GM23248 (cell line): ENCODE measurements at regions not wholly inside any gene's neighbourhood (a gene's known extent, or its start where the extent isn't known, plus 50 kb on each side); places are given as distances from the start of the nearest gene placed in this dataset.

Experiments used
- DNase-seq: peaks from one replicate; pipeline ENCODE4 v3.0.0-alpha.2; 2015
- H2AFZ ChIP-seq: fragments of 200-600 bp; sonication (generic); 2 replicates; pipeline ENCODE4 v1.6.1; 2016; ENCODE audit warnings: antibody characterized with exemption
- H3F3A ChIP-seq: fragments of 200-600 bp; sonication (generic); 2 replicates; pipeline ENCODE4 v1.6.1; 2016; ENCODE audit warnings: mild to moderate bottlenecking, antibody characterized with exemption, mixed run types; ENCODE audit not compliant: insufficient read depth
- H3K27ac ChIP-seq: fragments of 200-600 bp; sonication (generic); 2 replicates; pipeline ENCODE4 v1.5.1; 2016; ENCODE audit warnings: mild to moderate bottlenecking
- H3K27me3 ChIP-seq: fragments of 200-600 bp; sonication (generic); replicated peaks from 2 replicates; pipeline ENCODE4 v1.6.1; 2016; ENCODE audit warnings: mild to moderate bottlenecking; ENCODE audit not compliant: insufficient read depth
- H3K36me3 ChIP-seq: fragments of 200-600 bp; sonication (generic); 2 replicates; pipeline ENCODE4 v1.6.1; 2016; ENCODE audit warnings: low read depth, mild to moderate bottlenecking
- H3K4me1 ChIP-seq: fragments of 200-600 bp; sonication (generic); 2 replicates; pipeline ENCODE4 v1.6.1; 2016; ENCODE audit warnings: mild to moderate bottlenecking; ENCODE audit not compliant: insufficient read depth
- H3K4me2 ChIP-seq: fragments of 200-600 bp; sonication (generic); one replicate; pipeline ENCODE4 v1.6.1; 2016; ENCODE audit warnings: mild to moderate bottlenecking; ENCODE audit not compliant: unreplicated experiment
- H3K4me3 ChIP-seq: fragments of 200-600 bp; sonication (generic); 2 replicates; pipeline ENCODE4 v1.5.1; 2016; ENCODE audit warnings: mild to moderate bottlenecking
- H3K79me2 ChIP-seq: fragments of 200-600 bp; sonication (generic); 2 replicates; pipeline ENCODE4 v1.6.1; 2016; ENCODE audit warnings: mild to moderate bottlenecking; ENCODE audit not compliant: insufficient read depth
- H3K9ac ChIP-seq: fragments of 200-600 bp; sonication (generic); 2 replicates; pipeline ENCODE4 v1.6.1; 2016; ENCODE audit warnings: mild to moderate bottlenecking
- H3K9me2 ChIP-seq: fragments of 200-600 bp; sonication (generic); 2 replicates; pipeline ENCODE4 v1.6.1; 2016; ENCODE audit warnings: mixed run types, mild to moderate bottlenecking, moderate library complexity; ENCODE audit not compliant: insufficient read depth
- H3K9me3 ChIP-seq: fragments of 200-600 bp; sonication (generic); one replicate; pipeline ENCODE4 v1.6.1; 2017; ENCODE audit warnings: low read depth
- H4K20me1 ChIP-seq: fragments of 200-600 bp; sonication (generic); 2 replicates; pipeline ENCODE4 v1.6.0; 2016; ENCODE audit not compliant: insufficient read depth
- EZH2 ChIP-seq: fragments of 200-600 bp; sonication (generic); IDR thresholded peaks from 2 replicates; pipeline ENCODE4 v1.6.1; 2018; ENCODE audit warnings: antibody characterized with exemption, mild to moderate bottlenecking; ENCODE audit not compliant: insufficient read depth, poor library complexity, severe bottlenecking
- EZH2phosphoT487 ChIP-seq: fragments of 200-600 bp; sonication (generic); IDR thresholded peaks from 2 replicates; pipeline ENCODE4 v1.6.1; 2018; ENCODE audit warnings: antibody characterized with exemption, moderate library complexity, mild to moderate bottlenecking, low read depth; ENCODE audit not compliant: insufficient read depth
- WGBS, 2 experiments: methylation state at CpG; one replicate each; pipeline ENCODE4 v1.1.6; 2015 to 2017; ENCODE audit warnings: low lambda C conversion rate in 2 of 2, low coverage in 1 of 2; ENCODE audit errors: missing lambda C conversion rate in 2 of 2; 5-methylcytosine and 5-hydroxymethylcytosine counted together
- in situ Hi-C: fragments of 300-500 bp; cut with MboI; formaldehyde crosslinking; loops from 2 replicates; pipeline ENCODE4 v1.15.0; 2020

GRCh38 chr2:67243919-67244318, 153.2 kb upstream of the ETAA1 start:
- Histone ChIP-seq H3K4me1 (no peaks in the 10 kb centered on the region), H3K27me3 (no peaks in the 10 kb centered on the region), H2AFZ (no peak overlapping the region), H3K27ac (no peak overlapping the region), H3K4me3 (no peak overlapping the region), H3F3A (no peaks in the 10 kb centered on the region), H3K79me2 (no peaks in the 10 kb centered on the region), H3K9me3 (no peaks in the 10 kb centered on the region), H3K4me2 (no peak overlapping the region), H3K9me2 (no peaks in the 10 kb centered on the region), H4K20me1 (no peaks in the 10 kb centered on the region), H3K9ac (no peak overlapping the region), H3K36me3 (no peaks in the 10 kb centered on the region)
- no peak for TF ChIP-seq EZH2
- no peak for TF ChIP-seq EZH2phosphoT487
- in situ Hi-C loops, result loop anchor here (10.0 to 25.0 kb wide), 3 partner anchors 411 to 807 kb away; partner anchors contain the start of gene MEIS1
- 95 to 100% methylated on average over 2 of the region's 2 CpGs for WGBS, 2 experiments
- no peak for DNase-seq

- Histone ChIP-seq H3F3A (no peaks in the 10 kb centered on the region), H3K27ac (no peak overlapping the region), H3K9ac (no peak overlapping the region), H3K4me2 (no peak overlapping the region), H4K20me1 (no peaks in the 10 kb centered on the region), H3K36me3 (no peaks in the 10 kb centered on the region), H3K9me2 (no peaks in the 10 kb centered on the region), H3K4me3 (no peak overlapping the region), H3K4me1 (no peaks in the 10 kb centered on the region), H3K9me3 (no peaks in the 10 kb centered on the region), H2AFZ (no peak overlapping the region), H3K79me2 (no peaks in the 10 kb centered on the region), H3K27me3 (no peaks in the 10 kb centered on the region)
- DNase-seq, result no peak
- WGBS, 2 experiments, result 96% methylated on average over 1 of the region's 1 CpG
- in situ Hi-C loops, result loop anchor here (10.0 to 25.0 kb wide), 3 partner anchors 408 to 809 kb away; partner anchors contain the start of gene MEIS1
- TF ChIP-seq EZH2phosphoT487, result no peak
- TF ChIP-seq EZH2, result no peak
These were observed 150.3 kb upstream of the ETAA1 start for GRCh38 chr2:67246791-67247190.

- TF ChIP-seq EZH2, result no peak
- no peak for TF ChIP-seq EZH2phosphoT487
- DNase-seq, result no peak
- Histone ChIP-seq H3K27ac (no peak overlapping the region), H3K9me3 (no peaks in the 10 kb centered on the region), H3K9ac (no peak overlapping the region), H3K27me3 (no peaks in the 10 kb centered on the region), H4K20me1 (no peaks in the 10 kb centered on the region), H3K4me1 (no peaks in the 10 kb centered on the region), H3K4me2 (no peak overlapping the region), H3F3A (no peaks in the 10 kb centered on the region), H3K36me3 (no peaks in the 10 kb centered on the region), H3K9me2 (no peaks in the 10 kb centered on the region), H3K4me3 (no peak overlapping the region), H2AFZ (no peak overlapping the region), H3K79me2 (no peaks in the 10 kb centered on the region)
- WGBS, 2 experiments, result 86 to 88% methylated on average over 3 of the region's 3 CpGs
- in situ Hi-C loops, result no loop called here
These were observed 145.4 kb upstream of the ETAA1 start for GRCh38 chr2:67251741-67252140.

- H3K9ac ChIP-seq, result no peak overlapping the region
- H3K27me3 ChIP-seq, result no peaks in the 10 kb centered on the region
- WGBS, 2 experiments, result 89 to 97% methylated on average over 2 of the region's 2 CpGs
- no peak overlapping the region for H2AFZ ChIP-seq
- no peak overlapping the region for H3K4me2 ChIP-seq
- peak; percentile 44 for DNase-seq
- no peak overlapping the region for H3K4me3 ChIP-seq
- H4K20me1 ChIP-seq, result no peaks in the 10 kb centered on the region
- H3F3A ChIP-seq, result peaks cover 22% of the 10 kb centered on the region
- H3K27ac ChIP-seq, result no peak overlapping the region
- H3K4me1 ChIP-seq, result peaks cover 18% of the 10 kb centered on the region
- H3K9me2 ChIP-seq, result no peaks in the 10 kb centered on the region
- no peaks in the 10 kb centered on the region for H3K9me3 ChIP-seq
- in situ Hi-C loops, result no loop called here
- no peaks in the 10 kb centered on the region for H3K79me2 ChIP-seq
- no peak for TF ChIP-seq EZH2phosphoT487
- H3K36me3 ChIP-seq, result no peaks in the 10 kb centered on the region
These were observed 141.1 kb upstream of the ETAA1 start for GRCh38 chr2:67255933-67256615.
